NCI-H2196 treated with DMSO at 0.1 percent for 48 hours (cell line): ENCODE measurements at regions not wholly inside any gene's neighbourhood (a gene's known extent, or its start where the extent isn't known, plus 50 kb on each side); places are given as distances from the start of the nearest gene placed in this dataset.

Experiments used
- DNase-seq: peaks from one replicate; lab custom pipeline; 2025; ENCODE audit not compliant: unreplicated experiment; lab: John Stamatoyannopoulos, UW

GRCh38 chr2:57550912-57551311, 495.7 kb upstream of the VRK2 start:
- DNase-seq: no peak

GRCh38 chr2:57552885-57553284, 493.7 kb upstream of the VRK2 start:
- no peak for DNase-seq

- no peak for DNase-seq
Measured at GRCh38 chr2:57554348-57554747, 492.3 kb upstream of the VRK2 start.

GRCh38 chr2:57558312-57558711, 488.3 kb upstream of the VRK2 start:
- DNase-seq: no peak

- DNase-seq: no peak
Measured at GRCh38 chr2:57562495-57562894, 484.1 kb upstream of the VRK2 start.

- DNase-seq: no peak
Measured at GRCh38 chr2:57563015-57563414, 483.6 kb upstream of the VRK2 start.

- no peak for DNase-seq
Measured at GRCh38 chr2:57567245-57567644, 479.4 kb upstream of the VRK2 start.

- no peak for DNase-seq
Measured at GRCh38 chr2:57569396-57569795, 477.2 kb upstream of the VRK2 start.

- DNase-seq: no peak
Measured at GRCh38 chr2:57570961-57571360, 475.6 kb upstream of the VRK2 start.

- no peak for DNase-seq
Measured at GRCh38 chr2:57575700-57576268, 470.8 kb upstream of the VRK2 start.

GRCh38 chr2:57576983-57577382, 469.6 kb upstream of the VRK2 start:
- DNase-seq: no peak

- DNase-seq: no peak
Measured at GRCh38 chr2:57597940-57598339, 448.7 kb upstream of the VRK2 start.

GRCh38 chr2:57598551-57598950, 448.1 kb upstream of the VRK2 start:
- DNase-seq: no peak

GRCh38 chr2:57602733-57603132, 443.9 kb upstream of the VRK2 start:
- no peak for DNase-seq

- DNase-seq: no peak
Measured at GRCh38 chr2:57614988-57615387, 431.6 kb upstream of the VRK2 start.

GRCh38 chr2:57615855-57616556, 430.6 kb upstream of the VRK2 start:
- no peak for DNase-seq

GRCh38 chr2:57617318-57617717, 429.3 kb upstream of the VRK2 start:
- DNase-seq: no peak

- DNase-seq: no peak
Measured at GRCh38 chr2:57621122-57621663, 425.4 kb upstream of the VRK2 start.

- no peak for DNase-seq
Measured at GRCh38 chr2:57622009-57622408, 424.6 kb upstream of the VRK2 start.

- no peak for DNase-seq
Measured at GRCh38 chr2:57656198-57656597, 390.4 kb upstream of the VRK2 start.

GRCh38 chr2:57669570-57669969, 377.0 kb upstream of the VRK2 start:
- no peak for DNase-seq

GRCh38 chr2:57674025-57674424, 372.6 kb upstream of the VRK2 start:
- DNase-seq: no peak

- no peak for DNase-seq
Measured at GRCh38 chr2:57674743-57675142, 371.9 kb upstream of the VRK2 start.
